Tibial nerve (tissue), 3 donors: ENCODE measurements at regions not wholly inside any gene's neighbourhood (a gene's known extent, or its start where the extent isn't known, plus 50 kb on each side); places are given as distances from the start of the nearest gene placed in this dataset.

ENCODE experiments used
- POLR2A ChIP-seq, 2 donors: fragments of 450-650 bp; IDR thresholded peaks; one replicate each; pipeline ENCODE4 v1.6.1; 2017; ENCODE audit warnings: antibody characterized with exemption in 2 of 2, mild to moderate bottlenecking in 2 of 2, moderate library complexity in 2 of 2
- TF ChIP-seq, protein P1 (sequence below), 5 experiments: fragments of 200-600 bp in 3 of 5; fragments of 450-650 bp in 2 of 5; sonication (generic) in 3 of 5; IDR thresholded peaks; one replicate each; pipeline ENCODE4 v1.5.1; 2016 to 2019; ENCODE audit warnings: antibody characterized with exemption in 5 of 5, mild to moderate bottlenecking in 3 of 5, moderate library complexity in 2 of 5

DNA sequence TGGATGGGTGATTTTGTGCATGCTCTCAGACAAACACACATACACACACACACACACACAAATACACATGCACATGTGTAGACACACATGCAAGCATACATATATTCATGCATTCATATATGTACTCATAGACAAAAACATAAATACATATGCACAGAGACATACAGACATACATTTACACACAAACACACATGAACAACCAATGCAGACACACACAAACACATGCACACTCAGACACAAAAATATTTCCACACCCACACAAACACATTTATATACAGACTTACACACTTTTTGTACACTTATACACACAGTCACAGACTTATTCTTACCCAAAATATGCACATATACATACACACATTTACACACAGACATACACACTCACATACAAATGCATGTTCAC is 94.9 kb upstream of the NKX2-2 start:
- TF ChIP-seq POLR2A (IDR thresholded peaks at IDR 0.05), result no peak
- TF ChIP-seq, protein P1, sequence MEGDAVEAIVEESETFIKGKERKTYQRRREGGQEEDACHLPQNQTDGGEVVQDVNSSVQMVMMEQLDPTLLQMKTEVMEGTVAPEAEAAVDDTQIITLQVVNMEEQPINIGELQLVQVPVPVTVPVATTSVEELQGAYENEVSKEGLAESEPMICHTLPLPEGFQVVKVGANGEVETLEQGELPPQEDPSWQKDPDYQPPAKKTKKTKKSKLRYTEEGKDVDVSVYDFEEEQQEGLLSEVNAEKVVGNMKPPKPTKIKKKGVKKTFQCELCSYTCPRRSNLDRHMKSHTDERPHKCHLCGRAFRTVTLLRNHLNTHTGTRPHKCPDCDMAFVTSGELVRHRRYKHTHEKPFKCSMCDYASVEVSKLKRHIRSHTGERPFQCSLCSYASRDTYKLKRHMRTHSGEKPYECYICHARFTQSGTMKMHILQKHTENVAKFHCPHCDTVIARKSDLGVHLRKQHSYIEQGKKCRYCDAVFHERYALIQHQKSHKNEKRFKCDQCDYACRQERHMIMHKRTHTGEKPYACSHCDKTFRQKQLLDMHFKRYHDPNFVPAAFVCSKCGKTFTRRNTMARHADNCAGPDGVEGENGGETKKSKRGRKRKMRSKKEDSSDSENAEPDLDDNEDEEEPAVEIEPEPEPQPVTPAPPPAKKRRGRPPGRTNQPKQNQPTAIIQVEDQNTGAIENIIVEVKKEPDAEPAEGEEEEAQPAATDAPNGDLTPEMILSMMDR (IDR thresholded peaks at IDR 0.05), result no peak
